Left renal pelvis (tissue), 4 donors: ENCODE measurements at regions not wholly inside any gene's neighbourhood (a gene's known extent, or its start where the extent isn't known, plus 50 kb on each side); places are given as distances from the start of the nearest gene placed in this dataset.

Experiments
- DNase-seq, 4 donors: peaks; one replicate each; pipeline ENCODE4 v3.0.0-alpha.2; 2013; ENCODE audit warnings: low read depth in 4 of 4, low spot score in 3 of 4

- no peak for DNase-seq
Measured at GRCh38 chr6:2563635-2564034, 187.1 kb downstream of the MYLK4 start.

- DNase-seq: no peak
Measured at GRCh38 chr6:2562721-2563451, 187.8 kb downstream of the MYLK4 start.

- DNase-seq: no peak
Measured at GRCh38 chr6:2560917-2561698, 189.6 kb downstream of the MYLK4 start.

DNA sequence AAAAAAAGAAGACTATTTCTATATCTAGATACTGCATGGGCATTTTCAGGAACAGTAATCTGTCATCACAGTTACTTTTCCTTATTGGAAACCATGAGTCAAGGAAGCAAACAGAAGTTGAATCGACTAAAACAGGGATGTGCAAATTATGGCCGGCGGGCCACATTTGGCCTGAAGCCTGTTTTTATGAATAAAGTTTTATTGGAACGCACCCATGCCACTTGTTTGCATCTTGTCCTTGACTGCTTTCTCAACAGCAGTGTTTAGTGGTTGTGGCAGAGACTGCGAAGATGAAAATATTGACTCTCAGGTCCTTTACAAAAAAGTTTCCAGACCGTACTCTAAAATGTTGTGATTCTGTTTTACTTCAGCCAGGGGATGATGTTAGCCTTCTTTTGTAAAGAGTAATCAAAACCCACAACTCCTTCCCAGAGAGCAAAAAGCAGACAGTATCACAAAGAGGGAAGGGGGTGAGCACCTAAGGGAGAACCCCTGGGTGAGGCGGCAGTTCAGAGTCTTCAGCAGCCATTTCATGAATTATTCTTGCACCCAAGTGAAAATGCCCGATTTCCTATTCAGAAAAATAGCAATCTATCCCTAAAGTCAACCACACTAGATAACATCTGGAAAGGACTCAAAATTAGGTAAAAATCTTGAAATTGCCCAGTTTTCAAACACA, 190.4 kb downstream of the MYLK4 start:
- no peak for DNase-seq

- DNase-seq: peak in 3 of 4 donors; percentile 46 to 75 (median 52)
Measured at GRCh38 chr6:2558861-2559801, 191.6 kb downstream of the MYLK4 start.

- no peak for DNase-seq
Measured at GRCh38 chr6:2558098-2558680, 192.5 kb downstream of the MYLK4 start.

DNA sequence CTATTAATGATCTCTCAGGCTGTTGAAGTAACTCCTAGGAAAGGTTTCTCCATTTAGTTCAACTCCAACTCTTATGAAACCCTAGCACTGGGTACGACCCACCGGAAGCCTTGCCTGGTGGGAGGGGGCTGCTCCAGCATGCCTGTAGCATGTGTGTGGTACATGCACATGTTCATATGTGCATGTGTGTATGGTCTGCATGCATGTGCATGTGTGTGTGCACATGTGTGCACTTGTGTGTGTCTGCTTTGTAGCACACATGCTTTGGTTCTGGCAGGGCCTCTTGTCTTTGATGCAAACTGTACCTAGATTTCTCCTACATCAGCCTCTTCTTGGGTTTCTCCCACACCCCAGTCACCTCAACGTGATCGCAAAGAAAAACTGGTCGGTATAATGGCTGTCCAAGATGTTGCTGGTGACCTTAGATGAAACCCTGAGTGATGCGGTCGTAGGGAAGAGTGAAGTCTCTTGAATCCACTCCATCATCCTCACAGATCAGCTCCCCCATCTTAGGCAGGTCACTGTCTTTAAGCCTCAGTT, 193.5 kb downstream of the MYLK4 start:
- no peak for DNase-seq

- DNase-seq: no peak
Measured at GRCh38 chr6:2556761-2557160, 194.0 kb downstream of the MYLK4 start.

DNA sequence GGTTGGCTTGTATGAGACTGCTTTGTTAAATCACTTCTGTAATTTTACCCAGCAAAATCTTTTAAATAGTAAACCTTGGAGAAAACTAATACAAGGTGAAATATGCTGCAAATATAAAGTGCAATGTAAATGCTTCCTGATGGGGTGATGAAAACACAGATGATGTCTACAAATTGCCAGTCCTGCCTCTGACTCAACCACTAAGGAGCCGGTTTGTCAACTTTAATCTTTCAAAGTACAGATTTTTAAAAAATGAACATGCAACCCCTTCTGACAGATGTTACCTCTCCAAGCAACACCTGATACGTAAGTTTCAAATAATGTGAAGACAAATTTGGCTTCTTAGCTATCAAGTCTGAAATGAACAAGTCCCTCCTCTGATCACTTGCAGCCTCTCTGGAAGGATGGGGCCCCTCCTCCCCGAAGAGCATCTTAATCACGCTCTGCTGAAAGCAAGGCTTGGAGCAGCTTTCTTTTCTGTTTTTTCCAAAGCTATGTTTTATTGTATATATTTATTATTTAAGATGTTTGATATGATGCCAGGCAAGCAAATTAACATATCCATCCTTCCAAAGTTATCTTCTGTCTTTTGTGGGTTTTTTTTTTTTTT, 196.0 kb downstream of the MYLK4 start:
- DNase-seq: no peak

DNA sequence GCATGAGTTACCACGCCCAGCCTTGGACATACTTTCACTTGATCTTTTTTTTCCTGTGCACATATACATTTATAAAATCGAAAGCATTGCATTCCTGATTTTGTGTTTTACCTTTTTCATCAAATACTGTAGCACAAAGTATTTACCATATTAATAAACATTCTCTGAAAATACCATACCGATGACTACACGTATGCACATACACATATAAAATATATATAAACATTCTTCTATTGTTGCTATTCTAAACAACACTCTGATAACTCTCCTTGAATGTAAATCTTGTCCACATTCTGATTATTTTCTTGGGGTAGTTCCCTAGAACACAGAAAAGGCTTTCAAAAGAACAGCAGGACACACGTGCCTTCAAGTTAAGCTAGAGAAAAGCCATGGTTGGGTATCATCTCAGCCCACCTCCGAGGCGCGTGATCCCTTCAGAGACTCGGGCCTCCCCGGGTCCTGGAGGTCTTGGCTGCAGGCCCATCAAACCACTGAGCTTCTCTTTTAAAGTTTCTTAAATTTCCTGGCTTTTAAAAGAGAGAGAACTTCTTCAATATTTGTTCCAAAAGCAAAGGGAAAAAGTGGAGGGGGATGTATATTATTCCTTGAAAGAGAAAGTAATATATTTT, 198.1 kb downstream of the MYLK4 start:
- no peak for DNase-seq

DNA sequence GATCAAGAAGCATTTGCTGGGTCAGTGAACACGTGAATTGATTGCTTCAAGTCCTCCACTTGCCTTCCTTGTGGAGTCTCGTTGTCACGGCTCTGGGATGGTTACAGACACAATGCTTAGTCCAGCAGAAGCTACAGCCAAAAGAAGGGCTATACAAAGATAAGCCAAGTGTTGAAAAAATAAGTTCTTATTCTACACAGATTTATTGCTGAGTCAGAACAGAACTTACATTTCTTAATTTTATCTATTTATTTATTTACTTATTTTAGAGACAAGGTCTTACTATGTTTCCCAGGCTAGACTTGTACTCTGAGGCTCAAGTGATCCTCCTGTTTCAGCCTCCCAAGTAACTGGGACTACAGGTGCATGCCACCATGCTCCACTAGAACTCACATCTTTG, 199.0 kb downstream of the MYLK4 start:
- no peak for DNase-seq

- no peak for DNase-seq
Measured at GRCh38 chr6:2550247-2550646, 200.5 kb downstream of the MYLK4 start.

DNA sequence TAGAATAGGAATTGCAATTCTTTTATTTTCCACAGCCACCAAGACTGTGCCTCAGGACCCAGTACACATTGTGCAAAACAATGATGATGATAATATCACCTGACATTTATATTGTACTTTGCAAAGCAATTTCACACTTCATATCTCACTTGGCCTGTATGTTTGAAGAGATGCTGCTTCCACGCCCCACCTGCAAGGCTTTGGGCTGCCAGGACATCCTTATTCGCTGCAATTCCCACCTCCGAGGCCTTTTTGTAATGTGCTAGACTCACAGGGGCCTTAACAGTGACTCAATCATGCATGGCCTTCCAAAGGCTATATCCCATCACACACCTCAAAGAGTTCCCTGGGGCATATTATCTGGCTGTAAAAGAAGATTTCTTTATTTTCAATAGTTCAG, 200.9 kb downstream of the MYLK4 start:
- no peak for DNase-seq

- no peak for DNase-seq
Measured at GRCh38 chr6:2547355-2547754, 203.4 kb downstream of the MYLK4 start.

- DNase-seq: no peak
Measured at GRCh38 chr6:2546901-2547300, 203.8 kb downstream of the MYLK4 start.

DNA sequence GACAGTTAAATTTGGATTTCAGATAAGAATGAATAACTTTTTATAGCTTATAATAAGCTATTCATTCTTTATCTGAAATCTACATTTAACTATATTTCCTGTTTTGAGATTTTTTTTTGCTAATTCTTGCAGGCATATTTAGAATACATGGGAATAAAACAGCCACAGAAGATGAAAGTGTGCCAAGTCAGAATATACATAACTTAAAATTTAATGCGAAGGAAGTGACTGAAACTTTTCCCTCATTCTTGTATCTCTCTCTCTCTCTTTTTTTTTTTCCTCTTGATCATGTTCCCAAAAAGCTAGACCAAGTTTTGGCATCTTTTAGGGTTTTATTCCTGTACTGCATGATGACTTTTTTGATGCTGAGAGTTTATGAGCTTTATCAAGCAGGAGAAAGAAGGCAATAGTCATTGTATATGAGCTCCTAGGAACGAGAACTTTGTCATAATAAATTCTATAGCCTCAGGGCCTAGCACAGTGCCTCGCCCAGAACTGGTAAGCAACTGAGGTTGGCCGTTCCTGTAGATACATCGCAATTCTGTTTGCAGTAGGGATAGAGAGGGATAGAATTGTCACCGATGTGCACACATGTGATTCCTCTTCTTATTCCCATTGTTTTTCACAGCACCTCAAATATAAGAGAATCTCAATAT, 205.2 kb downstream of the MYLK4 start:
- no peak for DNase-seq

DNA sequence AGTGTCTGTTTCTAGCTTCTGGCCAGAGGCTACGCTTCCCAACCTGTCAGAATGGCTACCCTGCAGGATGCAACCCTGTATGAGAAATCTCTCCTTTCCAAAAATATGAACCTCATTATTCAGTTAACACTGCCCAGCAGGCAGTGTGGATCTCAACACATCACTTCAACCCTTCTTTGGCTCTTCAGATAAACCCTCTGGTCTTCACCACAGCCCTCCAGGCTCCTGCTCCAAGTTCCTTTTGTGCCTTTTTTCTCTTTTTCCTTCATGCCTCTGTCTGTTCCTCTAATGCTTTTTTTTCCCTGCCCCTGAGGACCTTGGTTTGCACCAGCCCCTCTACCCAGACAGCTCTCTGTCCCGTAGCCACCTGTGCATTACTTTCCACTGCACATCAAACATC, 207.4 kb downstream of the MYLK4 start:
- no peak for DNase-seq

DNA sequence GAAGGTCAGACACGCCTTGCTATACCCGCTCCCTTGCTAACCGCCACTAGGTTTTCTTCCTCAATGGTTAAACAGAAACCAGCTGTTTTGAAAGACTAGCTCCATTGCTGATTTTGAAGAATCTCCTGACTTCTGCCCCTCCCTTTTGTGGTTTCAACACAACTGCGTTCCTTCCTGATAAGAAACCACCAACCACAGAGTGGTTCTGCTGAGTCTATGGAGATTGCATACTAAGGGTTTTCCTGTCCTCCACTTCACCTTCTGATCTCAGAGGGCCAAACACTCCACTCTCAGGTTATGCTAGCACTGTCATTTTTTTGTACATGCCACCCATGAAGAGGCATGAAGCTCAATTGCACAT, 207.9 kb downstream of the MYLK4 start:
- no peak for DNase-seq
